Testis (tissue), 2 donors: ENCODE measurements at regions not wholly inside any gene's neighbourhood (a gene's known extent, or its start where the extent isn't known, plus 50 kb on each side); places are given as distances from the start of the nearest gene placed in this dataset.

Experiments
- DNase-seq: peaks from one replicate; pipeline ENCODE4 v3.0.0-alpha.2; 2019
- H3K27ac ChIP-seq, 2 donors: fragments of 200-600 bp; sonication (generic); one replicate each; pipeline ENCODE4 v1.5.1; 2019
- H3K27me3 ChIP-seq: fragments of 200-600 bp; sonication (generic); one replicate; pipeline ENCODE4 v1.5.1; 2019
- H3K36me3 ChIP-seq: fragments of 200-600 bp; sonication (generic); one replicate; pipeline ENCODE4 v1.5.1; 2017; ENCODE audit warnings: low read depth; ENCODE audit errors: missing control alignments
- H3K4me1 ChIP-seq: fragments of 200-600 bp; sonication (generic); one replicate; pipeline ENCODE4 v1.5.1; 2019
- H3K4me3 ChIP-seq, 2 donors: fragments of 200-600 bp; sonication (generic); one replicate each; pipeline ENCODE4 v1.5.1; 2017 to 2019
- H3K9me3 ChIP-seq: fragments of 200-600 bp; sonication (generic); one replicate; pipeline ENCODE4 v1.5.1; 2017
- CTCF ChIP-seq, 3 experiments: fragments of 450-650 bp in 2 of 3; fragments of 200-600 bp in 1 of 3; sonication (generic) in 1 of 3; IDR thresholded peaks; one replicate each; pipeline ENCODE4 v1.5.1; 2016 to 2019; ENCODE audit warnings: antibody characterized with exemption in 3 of 3, mild to moderate bottlenecking in 2 of 3, moderate library complexity in 1 of 3
- POLR2A ChIP-seq: fragments of 450-650 bp; IDR thresholded peaks from one replicate; pipeline ENCODE4 v1.6.1; 2017; ENCODE audit warnings: antibody characterized with exemption, mild to moderate bottlenecking, moderate library complexity
- WGBS, 2 donors: methylation state at CpG; one replicate each; pipeline ENCODE4 v1.1.5; 2018; 5-methylcytosine and 5-hydroxymethylcytosine counted together
- intact Hi-C: fragments of 100-400 bp; cut with DNase I; formaldehyde crosslinking; loops from one replicate; pipeline ENCODE4 v1.15.1; 2023; ENCODE audit warnings: low total_unique reads

GRCh38 chr7:33757563-33758165, 147.7 kb upstream of the BMPER start:
- Histone ChIP-seq H3K27me3 (no peaks in the 10 kb centered on the region), H3K4me3 (no peak overlapping the region), H3K4me1 (no peaks in the 10 kb centered on the region), H3K9me3 (no peaks in the 10 kb centered on the region), H3K27ac (no peak overlapping the region), H3K36me3 (no peaks in the 10 kb centered on the region)
- 25 to 26% methylated on average over 4 of the region's 4 CpGs for WGBS, 2 donors
- DNase-seq, result peak; percentile 80
- TF ChIP-seq POLR2A, result no peak
- TF ChIP-seq CTCF (IDR thresholded peaks at IDR 0.05), result peak; percentile 61 to 92 (median 72)
- intact Hi-C loops, result loop anchor here (10.0 kb wide), 2 partner anchors 127 to 177 kb away; no protein-coding TSS in a partner anchor

DNA sequence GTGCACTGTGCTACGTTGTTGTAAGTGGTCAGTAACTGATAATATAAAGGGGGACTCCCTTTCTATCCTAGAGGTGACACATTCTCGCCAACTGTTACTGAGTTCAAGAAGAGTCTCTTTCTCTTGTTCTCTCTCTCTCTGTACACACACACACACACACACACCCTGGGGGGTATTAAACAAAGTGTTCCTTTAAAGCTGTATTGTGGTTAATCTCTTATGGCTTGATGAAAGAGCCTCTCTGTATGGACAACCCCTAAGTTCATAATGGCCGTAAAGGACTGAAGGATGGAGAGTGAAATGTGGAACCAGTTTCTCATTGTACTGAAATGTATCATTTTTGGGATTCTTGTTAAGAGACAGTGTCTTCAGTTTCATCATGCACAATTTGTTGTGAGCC, 145.2 kb upstream of the BMPER start:
- no peak for DNase-seq
- TF ChIP-seq POLR2A (no peak), CTCF (IDR thresholded peaks at IDR 0.05) (no peak)
- Histone ChIP-seq H3K4me1 (no peaks in the 10 kb centered on the region), H3K4me3 (no peak overlapping the region), H3K9me3 (no peaks in the 10 kb centered on the region), H3K36me3 (no peaks in the 10 kb centered on the region), H3K27me3 (no peaks in the 10 kb centered on the region), H3K27ac (no peak overlapping the region)
- intact Hi-C loops, result no loop called here
- 69 to 93% methylated on average over 3 of the region's 3 CpGs for WGBS, 2 donors

DNA sequence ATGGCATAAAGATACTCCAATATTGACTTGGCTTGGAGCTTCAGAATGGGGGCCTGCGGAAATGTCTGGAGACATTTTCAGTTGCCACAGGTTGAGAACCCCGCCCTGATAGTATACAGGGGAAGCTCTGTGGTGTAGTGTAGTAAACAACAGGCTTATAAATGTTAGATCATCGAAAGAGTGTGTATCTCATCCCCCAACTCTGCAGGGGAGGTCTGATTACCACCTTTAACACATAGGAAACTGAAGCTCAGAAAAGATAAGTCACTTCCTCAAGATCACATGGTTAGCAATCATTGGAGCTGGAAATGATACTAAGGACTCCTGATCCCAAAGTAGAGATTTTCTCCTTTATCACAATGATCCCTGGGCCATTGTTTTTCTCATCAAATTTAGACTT, 144.5 kb upstream of the BMPER start:
- Histone ChIP-seq H3K4me1 (no peaks in the 10 kb centered on the region), H3K9me3 (no peaks in the 10 kb centered on the region), H3K27me3 (no peaks in the 10 kb centered on the region), H3K4me3 (no peak overlapping the region), H3K36me3 (no peaks in the 10 kb centered on the region), H3K27ac (no peak overlapping the region)
- TF ChIP-seq POLR2A (no peak), CTCF (IDR thresholded peaks at IDR 0.05) (no peak)
- intact Hi-C loops, result no loop called here
- 82 to 98% methylated on average over 3 of the region's 3 CpGs for WGBS, 2 donors
- no peak for DNase-seq

- intact Hi-C loops, result no loop called here
- no peaks in the 10 kb centered on the region for H3K9me3 ChIP-seq
- 89 to 94% methylated on average over 7 of the region's 7 CpGs for WGBS, 2 donors
- TF ChIP-seq CTCF (IDR thresholded peaks at IDR 0.05), result no peak
- no peak for TF ChIP-seq POLR2A
- no peaks in the 10 kb centered on the region for H3K4me1 ChIP-seq
- no peaks in the 10 kb centered on the region for H3K36me3 ChIP-seq
- H3K27me3 ChIP-seq, result no peaks in the 10 kb centered on the region
- no peak for DNase-seq
- no peak overlapping the region for H3K4me3 ChIP-seq
- H3K27ac ChIP-seq, result no peak overlapping the region
These were observed 143.8 kb upstream of the BMPER start for GRCh38 chr7:33761449-33762080.
